Muscle layer of duodenum (tissue), 2 donors: ENCODE measurements at regions not wholly inside any gene's neighbourhood (a gene's known extent, or its start where the extent isn't known, plus 50 kb on each side); places are given as distances from the start of the nearest gene placed in this dataset.

ENCODE experiments used
- H3K27ac ChIP-seq: one replicate; pipeline ENCODE4 v1.7.0; 2013; ENCODE audit warnings: mild to moderate bottlenecking, low read length
- H3K27me3 ChIP-seq: one replicate; pipeline ENCODE4 v1.7.0; 2013; ENCODE audit warnings: low read depth, mild to moderate bottlenecking, control low read depth, low read length
- H3K36me3 ChIP-seq, 2 donors: one replicate each; pipeline ENCODE4 v1.7.0; 2013; ENCODE audit warnings: low read length in 2 of 2, control low read depth in 1 of 2, mild to moderate bottlenecking in 1 of 2; ENCODE audit not compliant: insufficient read depth in 2 of 2, control insufficient read depth in 1 of 2
- H3K4me1 ChIP-seq, 2 donors: one replicate each; pipeline ENCODE4 v1.7.0; 2013; ENCODE audit warnings: low read length in 2 of 2, mild to moderate bottlenecking in 2 of 2, control low read depth in 1 of 2, moderate library complexity in 1 of 2; ENCODE audit not compliant: insufficient read depth in 2 of 2, control insufficient read depth in 1 of 2
- H3K4me3 ChIP-seq, 2 donors: one replicate each; pipeline ENCODE4 v1.7.0; 2013; ENCODE audit warnings: low read length in 2 of 2, low read depth in 1 of 2, mild to moderate bottlenecking in 1 of 2
- H3K9me3 ChIP-seq, 2 donors: one replicate each; pipeline ENCODE4 v1.7.0; 2013; ENCODE audit warnings: low read length in 2 of 2, control low read depth in 1 of 2, mild to moderate bottlenecking in 1 of 2; ENCODE audit not compliant: control insufficient read depth in 1 of 2
- donor health status: healthy.

DNA sequence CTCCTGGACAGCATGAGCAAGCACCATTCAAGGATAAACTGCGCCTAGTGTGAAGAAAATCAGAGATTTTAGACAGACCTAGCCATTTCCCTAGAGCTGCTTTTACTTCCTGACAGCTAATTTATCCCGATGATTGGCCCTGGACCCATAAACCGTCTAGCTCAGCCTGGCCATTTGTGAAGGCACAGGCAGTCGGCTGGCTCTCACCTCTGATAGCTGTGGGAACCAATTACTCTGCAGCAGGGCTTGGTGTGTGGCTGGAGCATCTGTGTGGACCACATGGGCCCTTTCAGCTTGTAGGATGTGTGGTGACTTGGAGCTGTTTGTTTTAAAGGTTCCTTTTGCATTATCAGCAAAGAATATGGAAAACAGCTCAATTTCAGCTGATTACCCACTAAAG is 111.1 kb upstream of the NPY start:
- no peaks in the 10 kb centered on the region for H3K4me1 ChIP-seq
- no peaks in the 10 kb centered on the region for H3K36me3 ChIP-seq
- H3K4me3 ChIP-seq, result no peak overlapping the region
- no peak overlapping the region for H3K27ac ChIP-seq
- H3K27me3 ChIP-seq, result no peaks in the 10 kb centered on the region
- H3K9me3 ChIP-seq, result no peaks in the 10 kb centered on the region

DNA sequence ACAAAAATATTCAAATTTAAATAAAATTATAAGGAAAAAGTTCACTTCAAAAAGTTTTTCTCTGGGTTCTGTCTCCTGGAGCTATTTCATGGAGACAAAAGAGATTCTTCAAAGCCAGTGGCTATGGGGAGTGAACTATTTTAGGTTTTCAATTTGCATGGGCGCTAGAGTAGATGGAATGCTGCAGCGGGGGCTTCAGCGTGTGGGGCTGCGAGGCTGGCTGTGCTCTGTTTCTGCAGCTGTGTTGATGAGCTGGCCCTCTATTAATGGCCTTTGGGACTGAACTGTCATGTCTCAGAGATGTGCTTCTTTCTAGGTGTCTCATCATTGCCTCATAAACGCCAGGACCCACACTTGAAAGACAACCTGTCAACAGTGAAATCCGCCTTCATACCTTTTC is 108.4 kb upstream of the NPY start:
- H3K27ac ChIP-seq, result no peak overlapping the region
- H3K4me1 ChIP-seq, result no peaks in the 10 kb centered on the region
- no peak overlapping the region for H3K4me3 ChIP-seq
- H3K9me3 ChIP-seq, result no peaks in the 10 kb centered on the region
- H3K27me3 ChIP-seq, result no peaks in the 10 kb centered on the region
- H3K36me3 ChIP-seq, result no peaks in the 10 kb centered on the region

DNA sequence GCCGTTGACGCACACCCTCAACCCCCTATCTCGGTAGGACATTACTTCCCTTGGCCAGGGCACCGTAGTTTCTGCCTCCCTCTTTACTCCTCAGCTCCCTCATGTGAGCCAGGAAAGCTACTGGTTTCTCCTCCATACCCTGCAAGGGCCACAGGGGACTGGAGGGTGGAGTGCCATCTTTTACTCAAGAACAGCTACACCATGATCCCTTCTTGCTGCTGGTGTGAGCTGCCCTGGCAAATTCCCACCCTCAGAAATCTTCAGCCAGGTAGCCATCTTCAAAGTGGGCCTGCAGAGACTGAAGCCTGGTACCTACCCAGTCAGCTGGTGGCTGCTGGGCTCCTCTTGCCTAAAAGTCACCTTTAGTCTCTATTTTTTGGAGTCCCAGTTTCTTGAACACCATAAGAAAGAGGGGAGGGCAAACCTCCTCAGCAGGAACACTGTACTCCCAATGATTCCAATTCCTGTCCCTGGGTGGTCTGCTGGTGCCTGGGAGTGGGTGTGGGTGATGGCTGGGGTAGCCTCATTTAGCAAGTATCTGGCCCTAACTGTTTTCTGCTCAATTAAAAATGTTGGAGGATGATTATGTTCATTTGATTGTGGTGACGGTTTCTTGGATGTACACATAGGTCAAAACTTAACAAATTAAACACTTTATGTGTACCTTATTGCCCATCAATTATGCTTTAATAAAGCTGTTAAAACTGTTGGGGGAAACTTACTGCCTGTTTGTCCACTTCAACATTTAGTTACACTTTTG is 105.0 kb upstream of the NPY start:
- H3K27ac ChIP-seq, result no peak overlapping the region
- no peaks in the 10 kb centered on the region for H3K9me3 ChIP-seq
- H3K4me3 ChIP-seq, result no peak overlapping the region
- no peaks in the 10 kb centered on the region for H3K27me3 ChIP-seq
- H3K4me1 ChIP-seq, result no peaks in the 10 kb centered on the region
- no peaks in the 10 kb centered on the region for H3K36me3 ChIP-seq

DNA sequence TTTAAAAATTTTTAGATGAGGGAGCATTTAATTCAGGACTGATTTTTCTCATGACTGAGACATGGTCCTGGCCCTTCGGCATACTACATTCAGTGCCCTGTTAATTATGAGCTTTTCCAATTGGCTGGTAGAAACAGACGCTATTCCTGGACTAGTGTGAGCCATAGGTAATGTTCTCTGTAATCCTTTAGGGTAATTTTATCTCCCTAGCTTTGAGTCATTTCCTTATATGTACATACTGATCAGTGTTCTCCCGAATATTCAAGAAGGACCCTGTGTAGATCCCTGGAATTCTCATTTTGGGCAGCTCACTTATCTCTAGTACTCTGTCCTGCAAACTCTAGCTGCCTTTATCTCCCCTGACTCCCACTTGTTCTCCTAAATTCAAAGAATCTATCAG is 92.6 kb upstream of the NPY start:
- H3K9me3 ChIP-seq, result no peaks in the 10 kb centered on the region
- no peak overlapping the region for H3K27ac ChIP-seq
- H3K27me3 ChIP-seq, result no peaks in the 10 kb centered on the region
- no peaks in the 10 kb centered on the region for H3K4me1 ChIP-seq
- H3K4me3 ChIP-seq, result no peak overlapping the region
- H3K36me3 ChIP-seq, result no peaks in the 10 kb centered on the region

DNA sequence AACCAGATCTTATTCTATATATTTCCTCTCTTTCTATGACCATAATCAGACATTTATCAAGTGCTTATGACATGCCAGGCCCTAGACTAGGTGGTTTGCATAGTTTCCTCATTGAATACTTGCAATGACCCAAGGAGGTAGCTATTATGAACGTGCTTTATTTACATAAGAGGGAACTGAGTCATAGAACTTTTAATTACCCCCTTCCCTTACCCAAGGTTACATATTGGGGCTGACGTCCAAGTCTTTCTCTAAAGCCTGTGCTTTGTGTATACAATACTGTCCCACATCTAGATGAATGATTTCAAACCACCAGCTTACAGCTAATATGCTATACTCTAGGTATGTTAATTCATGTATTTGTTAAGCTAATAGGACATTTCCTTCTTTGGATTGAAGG is 91.9 kb upstream of the NPY start:
- H3K4me1 ChIP-seq, result no peaks in the 10 kb centered on the region
- no peak overlapping the region for H3K4me3 ChIP-seq
- H3K27me3 ChIP-seq, result no peaks in the 10 kb centered on the region
- H3K9me3 ChIP-seq, result no peaks in the 10 kb centered on the region
- no peak overlapping the region for H3K27ac ChIP-seq
- H3K36me3 ChIP-seq, result no peaks in the 10 kb centered on the region

GRCh38 chr7:24192691-24193090 is 91.3 kb upstream of the NPY start:
- Histone ChIP-seq H3K4me1 (no peaks in the 10 kb centered on the region), H3K27ac (no peak overlapping the region), H3K27me3 (no peaks in the 10 kb centered on the region), H3K9me3 (no peaks in the 10 kb centered on the region), H3K36me3 (no peaks in the 10 kb centered on the region), H3K4me3 (no peak overlapping the region)

DNA sequence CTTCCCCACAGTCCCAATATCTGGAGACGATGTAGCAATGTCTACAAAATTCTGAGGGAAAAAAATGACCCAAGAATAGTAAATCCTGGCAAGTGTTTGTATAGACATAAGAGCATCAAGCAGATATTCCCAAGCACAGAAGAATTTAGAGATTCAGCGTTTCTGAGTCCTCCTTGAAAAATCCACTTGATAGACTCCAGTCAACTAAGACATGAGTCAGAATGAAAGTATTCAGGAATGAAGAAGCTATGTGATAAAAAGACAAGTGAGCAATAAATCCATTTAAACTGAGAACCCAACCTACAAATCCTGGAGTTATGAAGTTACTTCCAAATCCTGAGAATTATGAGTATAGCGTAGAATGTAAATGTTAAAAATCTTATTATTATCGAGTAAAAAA is 86.1 kb upstream of the NPY start:
- no peaks in the 10 kb centered on the region for H3K4me1 ChIP-seq
- H3K4me3 ChIP-seq, result no peak overlapping the region
- H3K9me3 ChIP-seq, result no peaks in the 10 kb centered on the region
- no peak overlapping the region for H3K27ac ChIP-seq
- H3K36me3 ChIP-seq, result no peaks in the 10 kb centered on the region
- H3K27me3 ChIP-seq, result no peaks in the 10 kb centered on the region

DNA sequence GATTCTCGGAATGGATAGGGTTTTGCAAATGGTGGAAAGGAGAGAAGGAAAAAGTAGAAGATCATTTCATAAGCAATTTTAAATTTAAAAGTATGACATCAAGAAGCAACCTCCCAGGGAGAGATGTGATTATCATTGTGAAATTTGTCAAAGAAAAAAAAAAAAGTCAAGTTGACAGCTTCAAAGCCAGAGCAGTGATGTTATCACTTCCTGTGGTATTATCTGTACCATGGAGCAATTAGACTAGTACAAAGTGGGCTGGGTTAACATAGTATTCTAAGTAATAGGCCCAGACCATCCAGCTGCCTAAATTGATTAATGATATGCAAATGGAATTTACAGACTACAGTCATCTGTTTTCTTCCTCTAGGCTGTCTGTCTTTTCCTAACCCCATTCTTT is 84.0 kb upstream of the NPY start:
- Histone ChIP-seq H3K4me1 (no peaks in the 10 kb centered on the region), H3K4me3 (no peak overlapping the region), H3K27ac (no peak overlapping the region), H3K27me3 (no peaks in the 10 kb centered on the region), H3K36me3 (no peaks in the 10 kb centered on the region), H3K9me3 (no peaks in the 10 kb centered on the region)

GRCh38 chr7:24200407-24200966 is 83.5 kb upstream of the NPY start:
- Histone ChIP-seq H3K9me3 (no peaks in the 10 kb centered on the region), H3K36me3 (no peaks in the 10 kb centered on the region), H3K27me3 (no peaks in the 10 kb centered on the region), H3K27ac (no peak overlapping the region), H3K4me3 (no peak overlapping the region), H3K4me1 (no peaks in the 10 kb centered on the region)

DNA sequence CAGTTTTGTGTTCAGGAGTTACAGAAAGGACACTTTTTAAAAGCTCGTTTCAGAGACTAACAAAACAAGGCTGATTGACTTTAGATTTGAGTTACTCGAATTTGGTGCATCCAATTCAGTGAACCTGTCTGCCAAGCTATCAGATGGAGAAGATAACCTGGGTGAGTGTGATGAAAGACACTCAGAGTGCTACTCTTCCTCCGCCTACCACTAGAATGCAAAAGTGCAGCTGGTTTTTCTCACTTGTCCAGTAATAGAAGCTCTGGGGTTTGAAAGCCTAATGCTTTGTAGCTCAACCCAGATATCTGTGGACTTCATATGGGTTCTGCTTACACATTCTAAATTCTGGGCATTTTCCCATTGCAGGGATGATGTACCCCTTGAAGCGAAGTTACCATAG is 82.8 kb upstream of the NPY start:
- no peaks in the 10 kb centered on the region for H3K36me3 ChIP-seq
- no peaks in the 10 kb centered on the region for H3K27me3 ChIP-seq
- no peak overlapping the region for H3K4me3 ChIP-seq
- no peaks in the 10 kb centered on the region for H3K4me1 ChIP-seq
- H3K27ac ChIP-seq, result no peak overlapping the region
- H3K9me3 ChIP-seq, result no peaks in the 10 kb centered on the region

GRCh38 chr7:24212073-24212472 is 71.9 kb upstream of the NPY start:
- Histone ChIP-seq H3K27me3 (no peaks in the 10 kb centered on the region), H3K4me1 (no peaks in the 10 kb centered on the region), H3K36me3 (no peaks in the 10 kb centered on the region), H3K9me3 (no peaks in the 10 kb centered on the region), H3K4me3 (no peak overlapping the region), H3K27ac (no peak overlapping the region)

DNA sequence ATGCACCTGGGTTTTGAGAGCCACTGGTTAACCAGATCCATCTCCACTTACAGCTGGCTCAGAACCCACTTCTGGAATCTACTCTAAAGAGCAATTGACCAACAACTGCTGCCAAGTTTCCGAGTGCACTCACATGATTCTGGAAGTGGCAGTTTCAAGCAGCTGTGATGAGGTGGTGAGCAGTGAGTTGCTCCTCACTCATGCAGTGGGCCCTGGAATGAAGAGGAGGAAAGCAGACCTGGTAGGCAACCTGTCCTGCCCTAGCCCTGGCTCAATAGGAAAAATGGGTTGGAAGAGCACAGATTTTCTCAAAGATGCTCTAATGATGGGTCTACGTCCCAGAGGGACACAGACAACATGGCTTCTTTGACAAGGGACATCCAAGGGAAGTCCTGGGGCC is 70.7 kb upstream of the NPY start:
- Histone ChIP-seq H3K4me3 (no peak overlapping the region), H3K27me3 (no peaks in the 10 kb centered on the region)

More for the DNA sequence above, 70.7 kb upstream of the NPY start:
- no peak overlapping the region for H3K27ac ChIP-seq
- no peaks in the 10 kb centered on the region for H3K9me3 ChIP-seq
- H3K4me1 ChIP-seq, result no peaks in the 10 kb centered on the region
- H3K36me3 ChIP-seq, result no peaks in the 10 kb centered on the region
